Liver (tissue), 3 donors: ENCODE measurements at regions not wholly inside any gene's neighbourhood (a gene's known extent, or its start where the extent isn't known, plus 50 kb on each side); places are given as distances from the start of the nearest gene placed in this dataset.

Source experiments
- EGR1 ChIP-seq, 2 donors: IDR thresholded peaks; 2 replicates each; pipeline ENCODE4 v1.6.1; 2016 to 2018; ENCODE audit warnings: antibody characterized with exemption in 2 of 2, low read depth in 2 of 2
- FOXA1 ChIP-seq: IDR thresholded peaks from 2 replicates; pipeline ENCODE4 v1.6.1; 2016; ENCODE audit warnings: antibody characterized with exemption
- JUND ChIP-seq, 2 donors: IDR thresholded peaks; 2 replicates each; pipeline ENCODE4 v1.6.1; 2016; ENCODE audit warnings: antibody characterized with exemption in 2 of 2
- RAD21 ChIP-seq, 2 donors: IDR thresholded peaks; 2 replicates each; pipeline ENCODE4 v1.6.1; 2016; ENCODE audit warnings: antibody characterized with exemption in 2 of 2, mild to moderate bottlenecking in 2 of 2
- SP1 ChIP-seq: IDR thresholded peaks from 2 replicates; pipeline ENCODE4 v1.6.1; 2018; ENCODE audit warnings: antibody characterized with exemption, mild to moderate bottlenecking
- TAF1 ChIP-seq: conservative IDR thresholded peaks from 2 replicates; pipeline ENCODE4 v1.6.1; 2016; ENCODE audit warnings: antibody characterized with exemption, mild to moderate bottlenecking
- YY1 ChIP-seq: IDR thresholded peaks from 2 replicates; pipeline ENCODE4 v1.6.1; 2016; ENCODE audit warnings: antibody characterized with exemption, mild to moderate bottlenecking
- TF ChIP-seq, protein P1 (sequence below): fragments of 150-350 bp; IDR thresholded peaks from 2 replicates; pipeline ENCODE4 v1.5.1; 2017; ENCODE audit warnings: improper control_type of control experiment, low read depth, low read length; ENCODE audit not compliant: missing input control
- TF ChIP-seq, protein P2 (sequence below): IDR thresholded peaks from 2 replicates; pipeline ENCODE4 v1.6.1; 2016; ENCODE audit warnings: antibody characterized with exemption
- TF ChIP-seq, protein P3 (sequence below): IDR thresholded peaks from 2 replicates; pipeline ENCODE4 v1.6.1; 2016; ENCODE audit warnings: antibody characterized with exemption
- TF ChIP-seq, protein P4 (sequence below): IDR thresholded peaks from 2 replicates; pipeline ENCODE4 v1.6.1; 2016; ENCODE audit warnings: antibody characterized with exemption, mild to moderate bottlenecking
- donor health status: healthy.
- donor health status: healthy.

DNA sequence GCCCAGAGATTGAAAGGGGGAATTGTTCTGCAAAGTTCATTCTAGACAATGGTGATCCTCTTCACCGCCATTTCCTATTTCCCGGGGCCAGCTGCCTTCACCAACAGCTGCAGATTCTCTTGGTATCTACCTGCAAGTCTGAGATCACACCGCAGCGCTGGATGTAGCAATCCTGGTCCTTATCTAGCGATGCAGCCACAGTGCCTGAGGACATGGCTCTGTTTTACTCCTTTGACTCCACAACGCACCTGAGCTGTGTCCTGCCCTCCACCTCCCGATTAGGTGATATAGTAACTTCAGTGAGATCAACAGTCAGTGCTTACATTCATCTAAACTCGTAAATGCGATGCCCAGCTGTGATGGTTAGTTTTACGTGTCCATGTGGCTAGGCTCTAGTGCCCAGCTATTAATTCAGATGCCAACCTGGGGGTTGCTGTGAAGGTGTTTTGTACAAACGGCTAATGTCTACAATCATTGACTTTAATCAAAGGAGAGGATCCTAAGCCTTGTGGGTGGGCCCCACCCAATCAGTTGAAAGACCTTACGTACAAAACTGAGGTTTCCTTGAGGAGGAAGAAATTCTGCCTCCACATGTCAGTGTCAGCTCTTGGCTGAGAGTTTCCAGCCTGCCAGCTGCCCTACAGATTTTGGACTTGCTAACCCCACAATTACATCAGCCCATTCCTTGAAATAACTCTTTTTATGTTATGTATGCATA is 189.8 kb downstream of the SH3BP4 start:
- TF ChIP-seq, protein P1, sequence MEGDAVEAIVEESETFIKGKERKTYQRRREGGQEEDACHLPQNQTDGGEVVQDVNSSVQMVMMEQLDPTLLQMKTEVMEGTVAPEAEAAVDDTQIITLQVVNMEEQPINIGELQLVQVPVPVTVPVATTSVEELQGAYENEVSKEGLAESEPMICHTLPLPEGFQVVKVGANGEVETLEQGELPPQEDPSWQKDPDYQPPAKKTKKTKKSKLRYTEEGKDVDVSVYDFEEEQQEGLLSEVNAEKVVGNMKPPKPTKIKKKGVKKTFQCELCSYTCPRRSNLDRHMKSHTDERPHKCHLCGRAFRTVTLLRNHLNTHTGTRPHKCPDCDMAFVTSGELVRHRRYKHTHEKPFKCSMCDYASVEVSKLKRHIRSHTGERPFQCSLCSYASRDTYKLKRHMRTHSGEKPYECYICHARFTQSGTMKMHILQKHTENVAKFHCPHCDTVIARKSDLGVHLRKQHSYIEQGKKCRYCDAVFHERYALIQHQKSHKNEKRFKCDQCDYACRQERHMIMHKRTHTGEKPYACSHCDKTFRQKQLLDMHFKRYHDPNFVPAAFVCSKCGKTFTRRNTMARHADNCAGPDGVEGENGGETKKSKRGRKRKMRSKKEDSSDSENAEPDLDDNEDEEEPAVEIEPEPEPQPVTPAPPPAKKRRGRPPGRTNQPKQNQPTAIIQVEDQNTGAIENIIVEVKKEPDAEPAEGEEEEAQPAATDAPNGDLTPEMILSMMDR, result no peak
- TF ChIP-seq SP1 (no peak), JUND (IDR thresholded peaks at IDR 0.05) (no peak), RAD21 (IDR thresholded peaks at IDR 0.05) (no peak), EGR1 (IDR thresholded peaks at IDR 0.05; ENCODE audit: low read depth in 2 of 2) (no peak), FOXA1 (no peak), TAF1 (no peak), YY1 (no peak)
- TF ChIP-seq, protein P2, sequence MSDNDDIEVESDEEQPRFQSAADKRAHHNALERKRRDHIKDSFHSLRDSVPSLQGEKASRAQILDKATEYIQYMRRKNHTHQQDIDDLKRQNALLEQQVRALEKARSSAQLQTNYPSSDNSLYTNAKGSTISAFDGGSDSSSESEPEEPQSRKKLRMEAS, result no peak
- TF ChIP-seq, protein P3, sequence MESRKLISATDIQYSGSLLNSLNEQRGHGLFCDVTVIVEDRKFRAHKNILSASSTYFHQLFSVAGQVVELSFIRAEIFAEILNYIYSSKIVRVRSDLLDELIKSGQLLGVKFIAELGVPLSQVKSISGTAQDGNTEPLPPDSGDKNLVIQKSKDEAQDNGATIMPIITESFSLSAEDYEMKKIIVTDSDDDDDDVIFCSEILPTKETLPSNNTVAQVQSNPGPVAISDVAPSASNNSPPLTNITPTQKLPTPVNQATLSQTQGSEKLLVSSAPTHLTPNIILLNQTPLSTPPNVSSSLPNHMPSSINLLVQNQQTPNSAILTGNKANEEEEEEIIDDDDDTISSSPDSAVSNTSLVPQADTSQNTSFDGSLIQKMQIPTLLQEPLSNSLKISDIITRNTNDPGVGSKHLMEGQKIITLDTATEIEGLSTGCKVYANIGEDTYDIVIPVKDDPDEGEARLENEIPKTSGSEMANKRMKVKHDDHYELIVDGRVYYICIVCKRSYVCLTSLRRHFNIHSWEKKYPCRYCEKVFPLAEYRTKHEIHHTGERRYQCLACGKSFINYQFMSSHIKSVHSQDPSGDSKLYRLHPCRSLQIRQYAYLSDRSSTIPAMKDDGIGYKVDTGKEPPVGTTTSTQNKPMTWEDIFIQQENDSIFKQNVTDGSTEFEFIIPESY, result no peak
- TF ChIP-seq, protein P4, sequence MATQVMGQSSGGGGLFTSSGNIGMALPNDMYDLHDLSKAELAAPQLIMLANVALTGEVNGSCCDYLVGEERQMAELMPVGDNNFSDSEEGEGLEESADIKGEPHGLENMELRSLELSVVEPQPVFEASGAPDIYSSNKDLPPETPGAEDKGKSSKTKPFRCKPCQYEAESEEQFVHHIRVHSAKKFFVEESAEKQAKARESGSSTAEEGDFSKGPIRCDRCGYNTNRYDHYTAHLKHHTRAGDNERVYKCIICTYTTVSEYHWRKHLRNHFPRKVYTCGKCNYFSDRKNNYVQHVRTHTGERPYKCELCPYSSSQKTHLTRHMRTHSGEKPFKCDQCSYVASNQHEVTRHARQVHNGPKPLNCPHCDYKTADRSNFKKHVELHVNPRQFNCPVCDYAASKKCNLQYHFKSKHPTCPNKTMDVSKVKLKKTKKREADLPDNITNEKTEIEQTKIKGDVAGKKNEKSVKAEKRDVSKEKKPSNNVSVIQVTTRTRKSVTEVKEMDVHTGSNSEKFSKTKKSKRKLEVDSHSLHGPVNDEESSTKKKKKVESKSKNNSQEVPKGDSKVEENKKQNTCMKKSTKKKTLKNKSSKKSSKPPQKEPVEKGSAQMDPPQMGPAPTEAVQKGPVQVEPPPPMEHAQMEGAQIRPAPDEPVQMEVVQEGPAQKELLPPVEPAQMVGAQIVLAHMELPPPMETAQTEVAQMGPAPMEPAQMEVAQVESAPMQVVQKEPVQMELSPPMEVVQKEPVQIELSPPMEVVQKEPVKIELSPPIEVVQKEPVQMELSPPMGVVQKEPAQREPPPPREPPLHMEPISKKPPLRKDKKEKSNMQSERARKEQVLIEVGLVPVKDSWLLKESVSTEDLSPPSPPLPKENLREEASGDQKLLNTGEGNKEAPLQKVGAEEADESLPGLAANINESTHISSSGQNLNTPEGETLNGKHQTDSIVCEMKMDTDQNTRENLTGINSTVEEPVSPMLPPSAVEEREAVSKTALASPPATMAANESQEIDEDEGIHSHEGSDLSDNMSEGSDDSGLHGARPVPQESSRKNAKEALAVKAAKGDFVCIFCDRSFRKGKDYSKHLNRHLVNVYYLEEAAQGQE, result no peak
